ENCODE measurements at regions not wholly inside any gene's neighbourhood (a gene's known extent, or its start where the extent isn't known, plus 50 kb on each side); places are given as distances from the start of the nearest gene placed in this dataset.

- no peak for TF ChIP-seq EZH2 (IDR thresholded peaks at IDR 0.05; ENCODE audit: low read length, unreplicated experiment)
- no peak for TF ChIP-seq CTCF (conservative IDR thresholded peaks at IDR 0.05; ENCODE audit: low read depth, low read length)
- TF ChIP-seq EZH2phosphoT487 (IDR thresholded peaks at IDR 0.05; ENCODE audit: borderline replicate concordance, low read length): no peak
Observed at GRCh38 chr3:22262386-22262785, 511.4 kb upstream of the ZNF385D start.
